ENCODE measurements at regions not wholly inside any gene's neighbourhood (a gene's known extent, or its start where the extent isn't known, plus 50 kb on each side); places are given as distances from the start of the nearest gene placed in this dataset.

DNA sequence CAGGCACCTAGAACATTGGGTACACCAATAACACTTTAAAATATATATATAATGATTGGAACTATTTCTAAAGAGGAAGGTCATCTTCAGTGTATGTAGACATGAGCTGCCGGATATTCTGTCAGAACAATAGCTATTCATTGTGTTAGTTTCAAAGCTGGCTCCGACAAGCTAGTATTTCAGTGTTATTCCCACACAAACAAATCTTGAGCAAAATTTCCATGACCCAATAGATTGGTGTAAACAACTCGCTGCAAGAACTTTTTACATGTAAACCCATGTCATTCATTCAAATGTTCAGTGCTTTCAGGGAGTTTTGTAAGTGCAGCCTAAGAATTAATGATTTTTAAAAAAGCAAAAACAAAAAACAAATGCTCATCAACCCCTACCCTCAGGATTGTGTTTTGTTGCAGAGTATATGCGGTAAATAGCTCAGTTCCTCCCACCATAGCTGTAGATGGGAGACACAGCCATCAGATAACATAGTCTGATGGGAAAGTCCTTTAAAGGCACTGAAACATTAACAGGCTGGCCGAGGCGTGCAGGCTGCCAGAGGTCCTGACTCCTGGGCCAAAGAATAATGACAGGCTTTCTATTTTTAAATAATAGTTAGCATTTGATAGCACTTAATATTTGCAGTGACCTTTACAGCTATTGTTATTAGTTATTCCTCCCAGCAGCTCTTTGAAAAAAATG lies 150.3 kb upstream of the ARHGAP5 start:
- peaks cover 16% of the 10 kb centered on the region for H3F3A ChIP-seq (replicated peaks; ENCODE audit: insufficient read depth)
- no peak overlapping the region for H2AFZ ChIP-seq (ENCODE audit: low read depth)
- no peaks in the 10 kb centered on the region for H3K27me3 ChIP-seq (ENCODE audit: insufficient read depth)
- H3K4me1 ChIP-seq (ENCODE audit: control insufficient read depth in 1 of 2, insufficient read depth in 2 of 2, low read depth in 1 of 2, low read length in 1 of 2) = peaks cover 0 to 15% of the 10 kb centered on the region in 2 experiments; a peak in 1 of 4 replicates
- 76% methylated on average over 6 of the region's 6 CpGs for WGBS (ENCODE audit: low lambda C conversion rate)
- ChIA-PET CTCF (interaction anchor here (0.7 to 8.0 kb wide), 19 partner anchors 8 to 633 kb away, joined by 3 to 72 read pairs (median 3); no protein-coding TSS in a partner anchor), POLR2A (no interaction called here)
- no peak for DNase-seq
- peak overlapping the region; percentile 60 for H3K4me2 ChIP-seq
- peak overlapping the region in 1 of 2 experiments; percentile 11; a peak in 1 of 4 replicates for H3K4me3 ChIP-seq (ENCODE audit: low read depth in 2 of 2, low read length in 1 of 2)
- TF ChIP-seq MXI1 (IDR thresholded peaks at IDR 0.05; ENCODE audit: low read depth, low read length) (no peak), NRF1 (IDR thresholded peaks at IDR 0.05; ENCODE audit: low read depth, low read length) (no peak), GABPA (IDR thresholded peaks at IDR 0.05; ENCODE audit: low read depth) (no peak), GATA2 (CRISPR knock-in tag; IDR thresholded peaks at IDR 0.05) (no peak), FOXJ3 (CRISPR knock-in tag; IDR thresholded peaks at IDR 0.05) (no peak), NFIC (IDR thresholded peaks at IDR 0.05; ENCODE audit: borderline replicate concordance) (no peak)
- no peaks in the 10 kb centered on the region for H3K79me2 ChIP-seq (ENCODE audit: insufficient read depth)
- H3K9ac ChIP-seq = peak overlapping the region; percentile 36; the same call in 1 of the 2 replicates
- H3K9me2 ChIP-seq = no peaks in the 10 kb centered on the region
- H3K9me3 ChIP-seq = no peaks in the 10 kb centered on the region
- peak overlapping the region; percentile 8 to 89; a peak in 3 of 4 replicates for H3K27ac ChIP-seq (ENCODE audit: low read depth in 2 of 2, low read length in 1 of 2)
- no peaks in the 10 kb centered on the region for H3K36me3 ChIP-seq (replicated peaks in 1 of 2; ENCODE audit: control insufficient read depth in 1 of 2, insufficient read depth in 2 of 2, low read length in 1 of 2)
- H4K20me1 ChIP-seq (ENCODE audit: insufficient read depth) = no peaks in the 10 kb centered on the region

DNA sequence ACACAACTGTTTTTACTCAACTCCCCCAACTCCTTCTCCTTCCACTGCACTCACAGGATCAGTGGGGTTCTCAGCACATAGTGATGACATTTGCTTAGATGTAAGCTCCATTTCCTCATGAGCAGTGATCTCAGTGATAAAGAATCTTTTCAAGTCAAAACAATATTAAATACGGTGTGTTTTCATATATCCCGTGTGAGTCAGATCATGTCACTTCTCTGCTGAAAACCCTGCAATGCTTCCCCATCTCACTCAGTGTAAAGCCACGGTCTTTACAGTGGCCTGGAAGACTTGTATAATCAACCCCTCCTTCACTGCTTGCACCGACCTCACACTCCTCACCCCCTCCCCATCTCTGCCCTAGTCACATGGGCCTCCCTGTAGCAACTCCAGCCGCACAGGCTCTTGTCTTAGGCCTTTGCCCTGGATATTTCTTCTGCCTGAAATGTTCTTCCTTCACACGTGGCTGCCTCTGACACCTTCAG lies 149.7 kb upstream of the ARHGAP5 start:
- H4K20me1 ChIP-seq (ENCODE audit: insufficient read depth) = no peaks in the 10 kb centered on the region
- H2AFZ ChIP-seq (ENCODE audit: low read depth) = peak overlapping the region; percentile 49; the same call in 1 of the 2 replicates
- ChIA-PET CTCF (interaction anchor here (0.9 to 8.0 kb wide), 12 partner anchors 7 to 523 kb away, joined by 3 to 72 read pairs (median 4); no protein-coding TSS in a partner anchor), POLR2A (no interaction called here)
- H3K9me2 ChIP-seq = no peaks in the 10 kb centered on the region
- no peak for DNase-seq
- no peaks in the 10 kb centered on the region for H3K9me3 ChIP-seq
- no peak overlapping the region for H3K4me3 ChIP-seq (ENCODE audit: low read depth in 2 of 2, low read length in 1 of 2)
- no peaks in the 10 kb centered on the region for H3K27me3 ChIP-seq (ENCODE audit: insufficient read depth)
- peaks cover 0 to 15% of the 10 kb centered on the region in 2 experiments; a peak in 1 of 4 replicates for H3K4me1 ChIP-seq (ENCODE audit: control insufficient read depth in 1 of 2, insufficient read depth in 2 of 2, low read depth in 1 of 2, low read length in 1 of 2)
- peak overlapping the region; percentile 8 to 89; a peak in 3 of 4 replicates for H3K27ac ChIP-seq (ENCODE audit: low read depth in 2 of 2, low read length in 1 of 2)
- WGBS (ENCODE audit: low lambda C conversion rate) = 18% methylated on average over 6 of the region's 6 CpGs
- no peaks in the 10 kb centered on the region for H3K36me3 ChIP-seq (replicated peaks in 1 of 2; ENCODE audit: control insufficient read depth in 1 of 2, insufficient read depth in 2 of 2, low read length in 1 of 2)
- peak overlapping the region; percentile 60 for H3K4me2 ChIP-seq
- peak overlapping the region; percentile 36; the same call in 1 of the 2 replicates for H3K9ac ChIP-seq
- H3K79me2 ChIP-seq (ENCODE audit: insufficient read depth) = no peaks in the 10 kb centered on the region
- peaks cover 16% of the 10 kb centered on the region for H3F3A ChIP-seq (replicated peaks; ENCODE audit: insufficient read depth)
- TF ChIP-seq RAD21 (IDR thresholded peaks at IDR 0.05; ENCODE audit: low read length) (no peak), JUND (IDR thresholded peaks at IDR 0.05) (peak; percentile 81), SMC3 (IDR thresholded peaks at IDR 0.05; ENCODE audit: low read depth, low read length) (no peak), MAX (IDR thresholded peaks at IDR 0.05; ENCODE audit: low read depth) (no peak; the same call in 1 of the 2 replicates), MXI1 (IDR thresholded peaks at IDR 0.05; ENCODE audit: low read depth, low read length) (no peak), FOXM1 (IDR thresholded peaks at IDR 0.05; ENCODE audit: low read depth) (no peak), ELF1 (IDR thresholded peaks at IDR 0.05) (no peak), TEAD4 (IDR thresholded peaks at IDR 0.05; ENCODE audit: borderline replicate concordance, insufficient read depth) (peak; percentile 56; the same call in 1 of the 2 replicates), RCOR1 (IDR thresholded peaks at IDR 0.05; ENCODE audit: low read length) (no peak), MEF2A (IDR thresholded peaks at IDR 0.05; ENCODE audit: borderline replicate concordance, low read depth) (peak; percentile 22; the same call in 1 of the 2 replicates), USF2 (IDR thresholded peaks at IDR 0.05; ENCODE audit: borderline replicate concordance, low read depth, low read length) (no peak), YY1 (IDR thresholded peaks at IDR 0.05; ENCODE audit: low read depth) (no peak), GABPA (IDR thresholded peaks at IDR 0.05; ENCODE audit: low read depth) (no peak), EP300 (IDR thresholded peaks at IDR 0.05; ENCODE audit: borderline replicate concordance in 1 of 2, low read depth in 1 of 2, low read length in 1 of 2) (0 out of 4 replicates have a peak, but pooled peaks of 1 of the 2 experiments have one; percentile 37), REST (IDR thresholded peaks at IDR 0.05; ENCODE audit: low read depth, low read length) (no peak), RFX5 (IDR thresholded peaks at IDR 0.05; ENCODE audit: low read length) (no peak)
- TF ChIP-seq, protein P1, sequence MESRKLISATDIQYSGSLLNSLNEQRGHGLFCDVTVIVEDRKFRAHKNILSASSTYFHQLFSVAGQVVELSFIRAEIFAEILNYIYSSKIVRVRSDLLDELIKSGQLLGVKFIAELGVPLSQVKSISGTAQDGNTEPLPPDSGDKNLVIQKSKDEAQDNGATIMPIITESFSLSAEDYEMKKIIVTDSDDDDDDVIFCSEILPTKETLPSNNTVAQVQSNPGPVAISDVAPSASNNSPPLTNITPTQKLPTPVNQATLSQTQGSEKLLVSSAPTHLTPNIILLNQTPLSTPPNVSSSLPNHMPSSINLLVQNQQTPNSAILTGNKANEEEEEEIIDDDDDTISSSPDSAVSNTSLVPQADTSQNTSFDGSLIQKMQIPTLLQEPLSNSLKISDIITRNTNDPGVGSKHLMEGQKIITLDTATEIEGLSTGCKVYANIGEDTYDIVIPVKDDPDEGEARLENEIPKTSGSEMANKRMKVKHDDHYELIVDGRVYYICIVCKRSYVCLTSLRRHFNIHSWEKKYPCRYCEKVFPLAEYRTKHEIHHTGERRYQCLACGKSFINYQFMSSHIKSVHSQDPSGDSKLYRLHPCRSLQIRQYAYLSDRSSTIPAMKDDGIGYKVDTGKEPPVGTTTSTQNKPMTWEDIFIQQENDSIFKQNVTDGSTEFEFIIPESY (IDR thresholded peaks at IDR 0.05; ENCODE audit: borderline replicate concordance, low read depth) = 0 out of 2 replicates have a peak, but pooled peaks have one; percentile 28
